ENCODE measurements at regions not wholly inside any gene's neighbourhood (a gene's known extent, or its start where the extent isn't known, plus 50 kb on each side); places are given as distances from the start of the nearest gene placed in this dataset.
"Not testable (repeated sequence)": the region's sequence is repeated elsewhere in the genome, so short reads cannot be mapped to it uniquely, and the experiment has no call there.

DNA sequence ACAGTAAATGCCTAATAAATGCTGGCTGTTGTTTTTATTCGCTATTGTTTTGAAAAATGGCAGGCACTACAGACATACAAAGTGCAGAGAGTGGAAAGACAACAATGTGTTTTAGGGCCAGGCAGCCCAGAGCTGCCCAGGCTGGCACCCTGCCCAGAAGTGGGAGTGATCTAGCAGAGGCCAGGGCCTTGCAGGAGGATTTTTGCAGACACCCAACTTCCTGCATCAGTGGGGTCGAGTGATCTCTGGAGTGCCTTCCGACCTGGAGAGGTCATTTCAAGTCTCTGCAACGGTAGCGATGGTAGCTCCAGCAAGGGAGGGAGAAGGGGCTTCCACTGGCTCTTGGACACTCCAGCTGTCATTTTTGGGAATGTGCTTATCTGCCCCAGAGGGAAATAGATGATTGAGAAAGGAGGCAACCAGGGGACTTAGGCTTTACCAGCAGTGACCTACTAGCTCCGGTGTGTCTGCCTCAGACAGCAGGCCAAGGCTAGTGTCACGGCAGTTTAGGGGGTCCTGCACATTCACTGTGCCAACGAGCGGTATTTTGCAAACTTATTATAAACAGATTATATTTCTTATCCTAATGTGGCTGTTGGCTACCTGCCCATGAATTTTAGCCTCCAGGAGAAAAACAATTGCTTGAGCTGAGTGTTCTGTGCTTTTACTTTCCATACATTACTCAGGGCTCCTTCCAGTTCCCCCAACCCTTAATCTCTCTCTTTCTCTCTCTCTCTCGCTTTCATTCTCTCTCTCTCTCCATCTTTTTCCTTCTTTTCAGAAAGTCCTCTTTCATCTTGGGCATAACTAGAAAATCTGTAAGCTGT is 153.9 kb upstream of the PLGLB2 start:
- TF ChIP-seq, protein P1, sequence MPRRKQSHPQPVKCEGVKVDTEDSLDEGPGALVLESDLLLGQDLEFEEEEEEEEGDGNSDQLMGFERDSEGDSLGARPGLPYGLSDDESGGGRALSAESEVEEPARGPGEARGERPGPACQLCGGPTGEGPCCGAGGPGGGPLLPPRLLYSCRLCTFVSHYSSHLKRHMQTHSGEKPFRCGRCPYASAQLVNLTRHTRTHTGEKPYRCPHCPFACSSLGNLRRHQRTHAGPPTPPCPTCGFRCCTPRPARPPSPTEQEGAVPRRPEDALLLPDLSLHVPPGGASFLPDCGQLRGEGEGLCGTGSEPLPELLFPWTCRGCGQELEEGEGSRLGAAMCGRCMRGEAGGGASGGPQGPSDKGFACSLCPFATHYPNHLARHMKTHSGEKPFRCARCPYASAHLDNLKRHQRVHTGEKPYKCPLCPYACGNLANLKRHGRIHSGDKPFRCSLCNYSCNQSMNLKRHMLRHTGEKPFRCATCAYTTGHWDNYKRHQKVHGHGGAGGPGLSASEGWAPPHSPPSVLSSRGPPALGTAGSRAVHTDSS (tag by site-specific recombination; IDR thresholded peaks at IDR 0.05), result not testable (repeated sequence)
- TF ChIP-seq, protein P2, sequence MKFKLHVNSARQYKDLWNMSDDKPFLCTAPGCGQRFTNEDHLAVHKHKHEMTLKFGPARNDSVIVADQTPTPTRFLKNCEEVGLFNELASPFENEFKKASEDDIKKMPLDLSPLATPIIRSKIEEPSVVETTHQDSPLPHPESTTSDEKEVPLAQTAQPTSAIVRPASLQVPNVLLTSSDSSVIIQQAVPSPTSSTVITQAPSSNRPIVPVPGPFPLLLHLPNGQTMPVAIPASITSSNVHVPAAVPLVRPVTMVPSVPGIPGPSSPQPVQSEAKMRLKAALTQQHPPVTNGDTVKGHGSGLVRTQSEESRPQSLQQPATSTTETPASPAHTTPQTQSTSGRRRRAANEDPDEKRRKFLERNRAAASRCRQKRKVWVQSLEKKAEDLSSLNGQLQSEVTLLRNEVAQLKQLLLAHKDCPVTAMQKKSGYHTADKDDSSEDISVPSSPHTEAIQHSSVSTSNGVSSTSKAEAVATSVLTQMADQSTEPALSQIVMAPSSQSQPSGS (tag by site-specific recombination; IDR thresholded peaks at IDR 0.05; ENCODE audit: low read depth), result not testable (repeated sequence)
- TF ChIP-seq, protein P3, sequence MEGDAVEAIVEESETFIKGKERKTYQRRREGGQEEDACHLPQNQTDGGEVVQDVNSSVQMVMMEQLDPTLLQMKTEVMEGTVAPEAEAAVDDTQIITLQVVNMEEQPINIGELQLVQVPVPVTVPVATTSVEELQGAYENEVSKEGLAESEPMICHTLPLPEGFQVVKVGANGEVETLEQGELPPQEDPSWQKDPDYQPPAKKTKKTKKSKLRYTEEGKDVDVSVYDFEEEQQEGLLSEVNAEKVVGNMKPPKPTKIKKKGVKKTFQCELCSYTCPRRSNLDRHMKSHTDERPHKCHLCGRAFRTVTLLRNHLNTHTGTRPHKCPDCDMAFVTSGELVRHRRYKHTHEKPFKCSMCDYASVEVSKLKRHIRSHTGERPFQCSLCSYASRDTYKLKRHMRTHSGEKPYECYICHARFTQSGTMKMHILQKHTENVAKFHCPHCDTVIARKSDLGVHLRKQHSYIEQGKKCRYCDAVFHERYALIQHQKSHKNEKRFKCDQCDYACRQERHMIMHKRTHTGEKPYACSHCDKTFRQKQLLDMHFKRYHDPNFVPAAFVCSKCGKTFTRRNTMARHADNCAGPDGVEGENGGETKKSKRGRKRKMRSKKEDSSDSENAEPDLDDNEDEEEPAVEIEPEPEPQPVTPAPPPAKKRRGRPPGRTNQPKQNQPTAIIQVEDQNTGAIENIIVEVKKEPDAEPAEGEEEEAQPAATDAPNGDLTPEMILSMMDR (tag by site-specific recombination; IDR thresholded peaks at IDR 0.05), result not testable (repeated sequence)
- not testable (repeated sequence) for TF ChIP-seq TCF7L2 (IDR thresholded peaks at IDR 0.05; ENCODE audit: borderline replicate concordance, low read depth, low read length); ZNF175 (tag by site-specific recombination; IDR thresholded peaks at IDR 0.05); ZNF768 (tag by site-specific recombination; IDR thresholded peaks at IDR 0.05); SETDB1 (IDR thresholded peaks at IDR 0.05; ENCODE audit: insufficient read length, low read length); ZNF132 (tag by site-specific recombination; IDR thresholded peaks at IDR 0.05; ENCODE audit: borderline replicate concordance); ZNF24 (tag by site-specific recombination; IDR thresholded peaks at IDR 0.05)
